Retina (tissue), 1 donor: ENCODE measurements at regions not wholly inside any gene's neighbourhood (a gene's known extent, or its start where the extent isn't known, plus 50 kb on each side); places are given as distances from the start of the nearest gene placed in this dataset.

ENCODE experiments used
- DNase-seq: peaks from one replicate; pipeline ENCODE4 v3.0.0-alpha.2; 2016

- no peak for DNase-seq
These were observed 422.2 kb downstream of the NR2F1-AS1 start for GRCh38 chr5:93158841-93159240.

- DNase-seq, result no peak
These were observed 424.5 kb downstream of the NR2F1-AS1 start for GRCh38 chr5:93156566-93156965.

- no peak for DNase-seq
These were observed 426.5 kb downstream of the NR2F1-AS1 start for GRCh38 chr5:93154535-93154934.

- no peak for DNase-seq
These were observed 427.6 kb downstream of the NR2F1-AS1 start for GRCh38 chr5:93153461-93153860.

GRCh38 chr5:93151896-93152295, 429.1 kb downstream of the NR2F1-AS1 start:
- DNase-seq, result no peak

GRCh38 chr5:93151121-93151520, 429.9 kb downstream of the NR2F1-AS1 start:
- DNase-seq, result no peak

GRCh38 chr5:93150311-93151012, 430.6 kb downstream of the NR2F1-AS1 start:
- DNase-seq, result no peak

- no peak for DNase-seq
These were observed 435.3 kb downstream of the NR2F1-AS1 start for GRCh38 chr5:93145767-93146166.

- no peak for DNase-seq
These were observed 436.0 kb downstream of the NR2F1-AS1 start for GRCh38 chr5:93145019-93145418.

- DNase-seq, result no peak
These were observed 439.1 kb downstream of the NR2F1-AS1 start for GRCh38 chr5:93141969-93142368.

GRCh38 chr5:93130624-93131490, 450.2 kb downstream of the NR2F1-AS1 start:
- DNase-seq, result no peak

GRCh38 chr5:93126634-93127033, 454.4 kb downstream of the NR2F1-AS1 start:
- no peak for DNase-seq

GRCh38 chr5:93123127-93123526, 457.9 kb downstream of the NR2F1-AS1 start:
- DNase-seq, result no peak

GRCh38 chr5:93122446-93122845, 458.6 kb downstream of the NR2F1-AS1 start:
- no peak for DNase-seq

GRCh38 chr5:93120771-93121170, 460.2 kb downstream of the NR2F1-AS1 start:
- DNase-seq, result no peak

- no peak for DNase-seq
These were observed 461.0 kb downstream of the NR2F1-AS1 start for GRCh38 chr5:93120051-93120450.

- DNase-seq, result no peak
These were observed 463.1 kb downstream of the NR2F1-AS1 start for GRCh38 chr5:93117751-93118531.

GRCh38 chr5:93107805-93108520, 473.1 kb downstream of the NR2F1-AS1 start:
- no peak for DNase-seq

GRCh38 chr5:93107141-93107540, 473.9 kb downstream of the NR2F1-AS1 start:
- no peak for DNase-seq

GRCh38 chr5:93101661-93102060, 479.4 kb downstream of the NR2F1-AS1 start:
- DNase-seq, result no peak

- DNase-seq, result no peak
These were observed 480.0 kb downstream of the NR2F1-AS1 start for GRCh38 chr5:93100976-93101375.

GRCh38 chr5:93100428-93100827, 480.6 kb downstream of the NR2F1-AS1 start:
- no peak for DNase-seq

GRCh38 chr5:93099902-93100347, 481.1 kb downstream of the NR2F1-AS1 start:
- DNase-seq, result no peak
